Left ventricle myocardium superior (tissue), 1 donor: ENCODE measurements at regions not wholly inside any gene's neighbourhood (a gene's known extent, or its start where the extent isn't known, plus 50 kb on each side); places are given as distances from the start of the nearest gene placed in this dataset.
A peak's percentile ranks its signal among the peaks of the same experiment; 100 is the strongest.

Experiments
- ATAC-seq: fragments of 200-7000 bp; cut with Tn5 transposase; one replicate; pipeline ENCODE4 v1.9.1; 2020; ENCODE audit warnings: mild to moderate bottlenecking, moderate library complexity
- DNase-seq: peaks from one replicate; pipeline ENCODE4 v3.0.0-alpha.2; 2020
- intact Hi-C: fragments of 100-400 bp; cut with micrococcal nuclease; formaldehyde crosslinking; loops from one replicate; pipeline ENCODE4 v1.11.0; 2022
- donor health status: DM: no; HTN: yes; CAD: no; lungs with severe emphysema.

DNA sequence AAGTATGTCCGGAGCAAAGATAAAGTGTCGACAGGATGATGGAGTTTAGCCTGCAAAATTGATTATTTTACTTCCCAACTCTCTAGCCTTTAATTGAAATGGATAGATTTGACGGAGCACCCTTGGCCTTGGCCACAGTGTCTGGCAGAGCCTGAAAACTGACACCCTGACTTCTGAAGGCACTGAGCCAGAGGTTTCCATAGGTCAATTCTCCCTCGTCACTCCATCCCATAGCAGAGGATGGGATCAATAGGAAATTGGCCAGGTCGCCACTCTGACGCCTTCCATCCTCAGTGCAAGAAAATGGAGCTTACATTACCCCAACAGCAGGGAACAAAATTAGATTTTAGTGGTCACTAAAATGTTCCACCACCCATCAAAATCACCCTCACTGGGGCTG is 90.4 kb upstream of the CDH11 start:
- DNase-seq (no peak), ATAC-seq (no peak)
- intact Hi-C loops, result no loop called here

DNA sequence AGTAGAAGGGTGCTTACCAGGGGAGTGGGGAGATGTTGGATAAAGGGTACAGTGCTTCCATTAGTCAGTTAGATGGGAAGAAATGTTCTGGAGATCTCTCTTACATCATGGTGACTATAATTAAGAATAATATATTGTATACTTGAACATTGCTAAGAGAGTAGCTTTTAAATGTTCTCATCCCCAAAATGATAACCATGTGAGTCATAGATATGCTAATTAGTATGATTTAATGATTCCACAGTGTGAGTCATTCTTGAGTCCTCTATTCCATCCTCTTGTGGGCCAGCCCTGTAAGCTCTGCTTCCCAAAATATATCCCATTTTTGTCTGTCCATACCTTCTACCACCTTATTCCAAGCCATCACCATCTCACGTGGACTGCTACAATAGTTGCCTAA is 80.6 kb upstream of the CDH11 start:
- ATAC-seq, result no peak

DNA sequence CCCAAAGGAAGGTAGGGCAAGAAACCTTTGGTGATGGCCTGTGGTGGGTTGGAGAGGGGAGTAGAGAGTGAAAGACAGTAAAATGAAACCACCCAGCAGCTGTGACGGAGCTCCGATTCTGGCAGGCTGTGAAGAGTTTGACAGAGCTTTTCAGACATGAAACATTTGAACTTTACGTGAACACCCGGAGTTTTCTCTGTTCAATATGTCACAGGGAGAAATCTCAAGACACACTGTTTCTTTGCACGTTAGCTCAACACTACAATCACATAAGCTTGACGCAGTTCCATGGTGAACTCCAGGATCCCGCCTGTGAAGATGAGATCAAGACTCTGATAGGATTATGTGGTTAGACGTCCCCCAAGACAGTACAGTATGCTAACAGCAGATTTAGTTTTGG is 79.6 kb upstream of the CDH11 start:
- ATAC-seq, result no peak

More for the DNA sequence above, 80.6 kb upstream of the CDH11 start:
- intact Hi-C loops, result no loop called here
- DNase-seq, result no peak

DNA sequence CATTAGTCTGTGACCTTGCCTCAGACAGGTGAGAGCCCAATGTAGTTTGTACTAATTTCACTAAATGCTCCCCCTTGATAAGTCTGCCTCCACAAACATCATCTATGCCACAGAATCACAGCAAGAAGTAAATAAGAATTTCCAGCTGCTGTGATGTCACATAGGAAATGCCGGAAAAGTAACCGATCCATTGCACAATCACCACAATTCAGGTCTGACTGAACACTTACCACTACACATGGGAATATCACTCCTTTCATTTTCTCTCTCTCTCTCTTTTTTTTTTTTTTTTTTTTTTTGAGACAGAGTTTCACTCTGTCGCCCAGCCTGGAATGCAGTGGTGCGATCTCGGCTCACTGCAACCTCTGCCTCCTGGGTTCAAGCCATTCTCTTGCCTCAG is 79.0 kb upstream of the CDH11 start:
- ATAC-seq, result peak; percentile 74
- no peak for DNase-seq
- intact Hi-C loops, result no loop called here

More for the DNA sequence above, 79.6 kb upstream of the CDH11 start:
- DNase-seq, result no peak
- intact Hi-C loops, result no loop called here

DNA sequence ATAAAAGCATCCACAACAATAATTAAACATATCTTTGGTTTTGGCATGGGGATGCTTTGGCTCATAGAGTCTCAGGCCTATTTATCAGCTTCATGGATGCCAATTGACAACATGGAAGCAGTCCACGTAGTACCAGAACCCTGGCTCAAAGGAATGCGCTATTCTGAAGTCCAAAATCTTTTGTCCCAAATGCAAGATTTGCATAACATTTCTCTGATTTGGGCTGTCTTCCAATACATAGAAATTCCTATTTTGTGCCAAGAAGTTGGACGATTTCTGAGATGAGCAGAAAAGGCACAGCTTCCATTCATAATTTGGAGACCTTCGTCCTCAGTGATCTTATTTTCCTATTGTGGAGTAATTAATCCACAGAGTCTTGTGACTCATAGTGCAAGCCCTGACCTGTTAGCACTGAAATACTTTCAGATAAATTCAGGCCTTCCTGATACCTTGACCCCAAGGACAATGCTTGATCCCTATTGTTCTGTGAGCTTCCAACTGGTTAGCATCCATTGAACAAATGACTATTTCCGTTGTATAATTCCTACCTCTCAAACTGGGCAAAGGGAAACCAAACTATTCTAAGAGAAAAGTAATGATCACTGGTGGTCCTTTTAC is 78.4 kb upstream of the CDH11 start:
- DNase-seq (no peak), ATAC-seq (no peak)
- intact Hi-C loops, result no loop called here

DNA sequence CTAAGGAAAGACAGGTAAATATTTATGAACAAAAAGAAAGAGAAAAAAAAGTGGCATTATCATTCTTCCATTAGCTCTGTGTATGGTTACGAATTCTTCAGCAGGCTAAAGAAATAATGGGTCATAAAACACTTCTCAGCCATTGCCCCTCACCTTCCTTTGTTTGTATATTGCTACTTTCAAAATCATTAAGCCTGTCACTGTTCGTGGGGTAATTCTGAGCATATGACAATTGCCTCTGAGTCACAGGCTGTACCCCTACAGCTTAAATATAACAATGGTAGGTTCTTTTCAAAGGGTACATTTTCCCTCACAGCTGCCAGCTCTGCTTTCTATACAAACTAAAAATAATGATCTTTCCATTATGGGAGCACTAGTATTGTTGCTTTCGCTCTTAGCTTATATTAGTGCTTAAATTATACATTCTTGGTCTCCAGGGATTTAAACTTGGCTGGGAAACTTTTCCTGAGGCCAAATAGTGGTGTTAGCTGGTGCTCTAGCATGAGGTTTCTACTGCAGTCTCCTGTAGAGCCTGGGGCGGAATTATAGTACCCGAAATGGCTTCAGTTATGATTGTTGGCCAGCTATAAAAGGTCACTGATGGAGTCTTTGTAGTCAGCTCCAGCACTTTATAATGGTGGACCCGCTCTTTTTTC is 74.7 kb upstream of the CDH11 start:
- intact Hi-C loops, result no loop called here
- no peak for DNase-seq
- ATAC-seq, result no peak

DNA sequence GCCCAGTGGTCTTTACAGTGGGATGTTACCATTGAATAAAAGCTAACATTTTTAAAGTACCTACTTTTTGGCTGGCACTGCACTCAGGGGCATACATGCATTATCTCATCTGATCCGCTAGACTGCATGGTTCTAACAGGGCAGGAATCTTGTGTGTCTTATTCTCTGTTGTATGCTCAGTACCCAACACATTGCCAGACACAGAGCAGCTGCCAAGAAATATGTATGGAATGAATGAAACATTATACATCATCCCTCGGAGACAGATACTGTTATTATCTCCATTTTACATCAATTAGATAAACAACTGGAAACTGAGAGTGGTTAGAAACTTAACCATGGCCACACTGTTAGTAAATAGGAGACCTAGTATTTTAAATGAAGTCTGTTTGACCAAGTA is 74.1 kb upstream of the CDH11 start:
- intact Hi-C loops, result no loop called here
- ATAC-seq (no peak), DNase-seq (no peak)

DNA sequence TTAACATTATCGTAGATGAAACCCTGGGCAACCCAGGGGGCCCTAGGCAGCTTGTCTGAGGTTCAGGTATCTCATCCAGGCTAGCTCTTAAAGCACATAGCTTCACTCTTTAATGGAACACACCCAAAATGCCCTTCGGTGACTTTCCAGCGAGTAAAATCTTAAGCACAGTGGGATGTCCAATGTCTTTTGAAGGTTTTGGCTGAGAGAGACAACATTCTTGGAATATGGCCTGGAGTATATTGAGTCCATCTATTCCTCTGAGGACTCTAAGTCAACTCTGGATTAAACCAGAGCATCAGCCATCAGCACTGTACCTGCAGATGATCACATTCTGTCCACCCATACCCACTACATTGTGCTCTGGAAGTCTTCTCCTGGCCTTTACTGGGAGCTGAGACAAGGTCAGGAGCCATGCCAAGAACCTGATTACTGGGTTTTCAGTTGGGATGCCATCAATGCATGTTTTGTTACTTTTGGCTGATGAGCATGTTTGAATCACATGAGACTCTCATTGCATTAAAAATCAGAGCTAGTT is 63.4 kb upstream of the CDH11 start:
- intact Hi-C loops, result no loop called here
- no peak for ATAC-seq
- DNase-seq, result no peak

DNA sequence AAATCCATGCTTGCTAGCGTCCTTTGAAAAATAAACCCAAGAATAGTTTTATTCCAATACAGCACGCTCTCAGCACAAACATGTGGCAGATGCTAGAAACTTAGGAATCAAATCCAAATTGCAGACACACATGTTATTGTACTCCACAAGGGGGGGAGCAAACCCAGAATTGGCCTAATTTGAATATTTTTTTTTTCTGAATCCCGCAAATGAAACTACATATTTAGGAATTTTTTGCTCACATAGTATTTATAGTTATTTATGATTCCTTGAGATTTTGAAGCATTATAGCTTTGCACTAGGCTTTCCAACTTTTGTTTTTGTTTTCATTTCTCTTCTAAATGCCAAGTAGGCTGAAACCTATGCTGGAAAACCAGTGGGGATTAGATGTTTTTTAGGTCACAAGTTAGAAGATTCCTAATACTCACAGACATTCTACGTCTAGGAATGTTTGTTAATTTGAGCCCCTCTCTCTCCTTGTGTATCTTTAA is 59.3 kb upstream of the CDH11 start:
- intact Hi-C loops, result no loop called here
- peak; percentile 28 for ATAC-seq
- no peak for DNase-seq

DNA sequence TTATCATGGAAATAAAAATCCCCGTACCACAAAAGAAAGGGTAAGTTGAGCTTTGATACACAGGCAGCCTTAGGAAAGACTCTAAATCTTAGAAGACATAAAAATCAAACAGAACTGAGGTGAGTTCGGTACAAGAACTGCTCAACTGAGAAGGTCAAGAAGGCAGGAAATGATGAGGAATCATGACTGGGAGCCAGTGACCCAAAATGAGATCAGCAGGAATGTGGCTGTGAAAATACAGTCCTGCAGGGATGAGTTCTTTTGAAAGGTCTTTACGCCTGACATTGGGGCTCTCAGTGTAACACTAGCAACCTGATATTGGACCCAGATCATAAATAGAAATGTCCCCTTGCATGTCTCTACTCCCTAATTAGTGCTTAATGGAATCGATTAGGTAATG is 56.3 kb upstream of the CDH11 start:
- DNase-seq (no peak), ATAC-seq (no peak)
- intact Hi-C loops, result no loop called here

DNA sequence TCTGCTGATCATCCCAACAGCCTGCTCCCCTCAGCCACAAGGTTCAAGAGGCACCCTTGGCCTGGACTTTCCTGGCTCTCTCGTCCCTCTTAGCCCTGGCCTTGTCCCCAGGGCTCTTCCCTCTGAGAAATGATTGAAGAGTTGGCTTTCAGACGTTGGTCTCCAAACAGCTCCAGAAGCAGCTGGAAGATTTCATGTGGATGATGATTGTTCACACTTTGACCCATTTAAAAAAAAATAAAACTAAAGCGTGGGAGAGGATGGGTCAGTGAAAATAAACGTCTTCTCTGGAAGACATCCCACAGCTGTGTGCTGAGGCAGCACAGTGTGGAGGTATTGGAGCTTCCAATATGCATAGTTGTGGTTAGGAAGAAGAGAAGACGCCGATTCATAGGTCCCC is 54.7 kb upstream of the CDH11 start:
- ATAC-seq (peak; percentile 96), DNase-seq (peak; percentile 60)
- intact Hi-C loops, result no loop called here

DNA sequence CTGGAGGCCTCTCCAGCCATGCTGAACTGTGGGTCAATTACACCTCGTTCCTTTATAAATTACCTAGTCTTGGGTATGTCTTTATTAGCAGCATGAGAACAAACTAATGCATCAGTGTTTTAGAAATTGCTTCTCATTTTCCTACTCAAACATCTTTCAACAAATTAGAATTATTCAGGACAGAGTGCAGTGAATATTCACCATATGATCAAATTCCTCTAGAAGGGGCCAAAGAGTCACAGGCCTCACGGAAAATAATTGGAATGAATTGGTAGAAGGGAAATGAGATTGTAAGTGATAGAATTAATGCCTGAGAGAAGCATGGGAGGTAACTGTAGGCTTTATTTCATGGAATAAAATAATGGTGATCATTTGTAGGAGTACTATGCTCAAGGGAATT is 50.5 kb upstream of the CDH11 start:
- ATAC-seq (no peak), DNase-seq (no peak)
- intact Hi-C loops, result no loop called here
